ENCODE measurements at regions not wholly inside any gene's neighbourhood (a gene's known extent, or its start where the extent isn't known, plus 50 kb on each side); places are given as distances from the start of the nearest gene placed in this dataset.

GRCh38 chr5:163649514-163649913 lies 144.1 kb downstream of the MAT2B start:
- TF ChIP-seq RARB (CRISPR knock-in tag; IDR thresholded peaks at IDR 0.05) (no peak), SNAI2 (CRISPR knock-in tag; IDR thresholded peaks at IDR 0.05) (no peak), ZNF565 (CRISPR knock-in tag; conservative IDR thresholded peaks at IDR 0.05; ENCODE audit: low read depth) (no peak)

All from SK-N-SH treated with all-trans-retinoic acid at 6 μM for 48 hours (cell line).